ENCODE measurements at regions not wholly inside any gene's neighbourhood (a gene's known extent, or its start where the extent isn't known, plus 50 kb on each side); places are given as distances from the start of the nearest gene placed in this dataset.

DNA sequence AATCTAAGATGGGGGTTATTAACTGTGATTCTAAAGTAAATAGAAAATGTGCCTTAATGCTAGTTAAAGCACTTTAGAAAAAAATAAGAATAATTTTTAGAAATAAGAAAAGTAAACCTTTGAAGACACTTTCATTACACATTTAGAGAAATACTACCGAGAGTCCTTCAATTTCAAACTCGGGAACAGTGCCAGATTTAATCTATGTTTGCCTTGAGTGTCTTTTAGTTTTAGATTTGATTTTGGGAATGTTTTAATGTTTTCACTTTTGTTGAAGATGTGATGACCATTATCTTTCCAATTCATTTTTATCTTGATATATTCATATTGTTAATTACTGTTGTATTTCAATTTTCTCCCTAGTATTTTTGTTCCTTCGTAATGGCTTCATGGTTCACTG is 592.7 kb upstream of the MGMT start:
- 31% methylated on average over 3 of the region's 3 CpGs for WGBS (ENCODE audit: low lambda C conversion rate)
- POLR2A ChIA-PET, result no interaction called here

DNA sequence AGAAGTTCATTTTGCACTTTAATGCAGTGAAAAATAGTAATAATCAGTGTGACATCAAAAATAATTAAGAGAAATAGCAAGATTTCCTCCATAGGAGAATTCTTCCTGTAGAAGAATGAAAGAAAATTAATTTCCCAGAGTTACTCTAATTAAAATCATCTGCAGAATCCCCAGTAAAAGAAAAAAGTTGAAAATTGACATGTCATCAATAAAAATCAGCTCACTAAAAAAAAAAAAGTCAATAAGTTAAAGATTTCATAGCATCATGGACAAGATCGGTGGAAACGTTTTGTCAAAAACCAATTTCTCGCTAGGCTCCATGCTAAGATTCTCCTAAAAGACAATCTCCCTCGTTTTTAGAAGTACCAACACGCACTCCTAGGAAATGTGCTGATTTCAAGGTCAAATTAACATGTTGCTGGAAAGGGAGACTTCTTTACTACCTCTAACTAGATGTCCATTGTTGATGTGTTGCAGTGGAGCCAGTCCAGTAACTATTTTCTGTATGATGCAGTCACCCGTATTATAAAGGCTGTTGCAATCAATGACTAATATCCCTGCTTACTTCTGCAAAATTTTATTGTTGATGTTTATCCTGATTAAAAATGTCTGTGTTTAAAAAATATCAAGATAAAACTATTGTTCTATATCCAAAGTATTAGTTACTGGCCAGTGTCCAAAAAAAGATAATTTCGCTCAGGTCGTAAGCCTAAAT is 591.9 kb upstream of the MGMT start:
- Histone ChIP-seq H3K4me1 (ENCODE audit: control insufficient read depth in 1 of 2, insufficient read depth in 2 of 2, low read depth in 1 of 2, low read length in 1 of 2) (no peaks in the 10 kb centered on the region; a peak in 1 of 4 replicates), H3K27ac (ENCODE audit: low read depth in 2 of 2, low read length in 1 of 2) (no peak overlapping the region), H3K4me2 (no peak overlapping the region), H3K9ac (no peak overlapping the region), H2AFZ (ENCODE audit: low read depth) (no peak overlapping the region), H4K20me1 (ENCODE audit: insufficient read depth) (no peaks in the 10 kb centered on the region), H3K79me2 (ENCODE audit: insufficient read depth) (no peaks in the 10 kb centered on the region), H3K9me2 (no peaks in the 10 kb centered on the region), H3K4me3 (ENCODE audit: low read depth in 2 of 2, low read length in 1 of 2) (no peak overlapping the region), H3F3A (replicated peaks; ENCODE audit: insufficient read depth) (no peaks in the 10 kb centered on the region), H3K27me3 (ENCODE audit: insufficient read depth) (no peaks in the 10 kb centered on the region), H3K36me3 (replicated peaks in 1 of 2; ENCODE audit: control insufficient read depth in 1 of 2, insufficient read depth in 2 of 2, low read length in 1 of 2) (no peaks in the 10 kb centered on the region), H3K9me3 (no peaks in the 10 kb centered on the region; the same call in 1 of the 2 replicates)
- ChIA-PET CTCF (no interaction called here), POLR2A (no interaction called here)
- WGBS (ENCODE audit: low lambda C conversion rate), result 44% methylated on average over 8 of the region's 8 CpGs
- DNase-seq, result no peak
- TF ChIP-seq FOXJ3 (CRISPR knock-in tag; IDR thresholded peaks at IDR 0.05), result no peak
- TF ChIP-seq, protein P1, sequence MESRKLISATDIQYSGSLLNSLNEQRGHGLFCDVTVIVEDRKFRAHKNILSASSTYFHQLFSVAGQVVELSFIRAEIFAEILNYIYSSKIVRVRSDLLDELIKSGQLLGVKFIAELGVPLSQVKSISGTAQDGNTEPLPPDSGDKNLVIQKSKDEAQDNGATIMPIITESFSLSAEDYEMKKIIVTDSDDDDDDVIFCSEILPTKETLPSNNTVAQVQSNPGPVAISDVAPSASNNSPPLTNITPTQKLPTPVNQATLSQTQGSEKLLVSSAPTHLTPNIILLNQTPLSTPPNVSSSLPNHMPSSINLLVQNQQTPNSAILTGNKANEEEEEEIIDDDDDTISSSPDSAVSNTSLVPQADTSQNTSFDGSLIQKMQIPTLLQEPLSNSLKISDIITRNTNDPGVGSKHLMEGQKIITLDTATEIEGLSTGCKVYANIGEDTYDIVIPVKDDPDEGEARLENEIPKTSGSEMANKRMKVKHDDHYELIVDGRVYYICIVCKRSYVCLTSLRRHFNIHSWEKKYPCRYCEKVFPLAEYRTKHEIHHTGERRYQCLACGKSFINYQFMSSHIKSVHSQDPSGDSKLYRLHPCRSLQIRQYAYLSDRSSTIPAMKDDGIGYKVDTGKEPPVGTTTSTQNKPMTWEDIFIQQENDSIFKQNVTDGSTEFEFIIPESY (IDR thresholded peaks at IDR 0.05; ENCODE audit: borderline replicate concordance, low read depth), result no peak
- TF ChIP-seq, protein P2, sequence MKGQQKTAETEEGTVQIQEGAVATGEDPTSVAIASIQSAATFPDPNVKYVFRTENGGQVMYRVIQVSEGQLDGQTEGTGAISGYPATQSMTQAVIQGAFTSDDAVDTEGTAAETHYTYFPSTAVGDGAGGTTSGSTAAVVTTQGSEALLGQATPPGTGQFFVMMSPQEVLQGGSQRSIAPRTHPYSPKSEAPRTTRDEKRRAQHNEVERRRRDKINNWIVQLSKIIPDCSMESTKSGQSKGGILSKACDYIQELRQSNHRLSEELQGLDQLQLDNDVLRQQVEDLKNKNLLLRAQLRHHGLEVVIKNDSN (IDR thresholded peaks at IDR 0.05; ENCODE audit: borderline replicate concordance, low read depth), result no peak
- no peak for TF ChIP-seq MEF2A (IDR thresholded peaks at IDR 0.05; ENCODE audit: borderline replicate concordance, low read depth)
- TF ChIP-seq, protein P3, sequence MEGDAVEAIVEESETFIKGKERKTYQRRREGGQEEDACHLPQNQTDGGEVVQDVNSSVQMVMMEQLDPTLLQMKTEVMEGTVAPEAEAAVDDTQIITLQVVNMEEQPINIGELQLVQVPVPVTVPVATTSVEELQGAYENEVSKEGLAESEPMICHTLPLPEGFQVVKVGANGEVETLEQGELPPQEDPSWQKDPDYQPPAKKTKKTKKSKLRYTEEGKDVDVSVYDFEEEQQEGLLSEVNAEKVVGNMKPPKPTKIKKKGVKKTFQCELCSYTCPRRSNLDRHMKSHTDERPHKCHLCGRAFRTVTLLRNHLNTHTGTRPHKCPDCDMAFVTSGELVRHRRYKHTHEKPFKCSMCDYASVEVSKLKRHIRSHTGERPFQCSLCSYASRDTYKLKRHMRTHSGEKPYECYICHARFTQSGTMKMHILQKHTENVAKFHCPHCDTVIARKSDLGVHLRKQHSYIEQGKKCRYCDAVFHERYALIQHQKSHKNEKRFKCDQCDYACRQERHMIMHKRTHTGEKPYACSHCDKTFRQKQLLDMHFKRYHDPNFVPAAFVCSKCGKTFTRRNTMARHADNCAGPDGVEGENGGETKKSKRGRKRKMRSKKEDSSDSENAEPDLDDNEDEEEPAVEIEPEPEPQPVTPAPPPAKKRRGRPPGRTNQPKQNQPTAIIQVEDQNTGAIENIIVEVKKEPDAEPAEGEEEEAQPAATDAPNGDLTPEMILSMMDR (IDR thresholded peaks at IDR 0.05), result no peak
- no peak for TF ChIP-seq FOXM1 (IDR thresholded peaks at IDR 0.05; ENCODE audit: low read depth)
- TF ChIP-seq TCF12 (IDR thresholded peaks at IDR 0.05), result no peak

More for the DNA sequence above, 592.7 kb upstream of the MGMT start:
- H3K9ac ChIP-seq, result no peak overlapping the region
- CTCF ChIA-PET, result no interaction called here
- H4K20me1 ChIP-seq (ENCODE audit: insufficient read depth), result no peaks in the 10 kb centered on the region
- no peak for TF ChIP-seq RFX5 (IDR thresholded peaks at IDR 0.05; ENCODE audit: low read length)
- TF ChIP-seq RXRA (IDR thresholded peaks at IDR 0.05; ENCODE audit: borderline replicate concordance, low read depth), result no peak
- no peak for TF ChIP-seq NRF1 (IDR thresholded peaks at IDR 0.05; ENCODE audit: low read depth, low read length)
- TF ChIP-seq NFIC (IDR thresholded peaks at IDR 0.05; ENCODE audit: borderline replicate concordance), result no peak
- TF ChIP-seq EZH2phosphoT487 (IDR thresholded peaks at IDR 0.05; ENCODE audit: borderline replicate concordance, low read depth), result no peak
- TF ChIP-seq MXI1 (IDR thresholded peaks at IDR 0.05; ENCODE audit: low read depth, low read length), result no peak
- TF ChIP-seq POLR2AphosphoS5 (IDR thresholded peaks at IDR 0.05; ENCODE audit: low read depth, low read length), result no peak
- no peak for TF ChIP-seq TAF1 (IDR thresholded peaks at IDR 0.05; ENCODE audit: borderline replicate concordance, low read depth, low read length)
- TF ChIP-seq, protein P4, sequence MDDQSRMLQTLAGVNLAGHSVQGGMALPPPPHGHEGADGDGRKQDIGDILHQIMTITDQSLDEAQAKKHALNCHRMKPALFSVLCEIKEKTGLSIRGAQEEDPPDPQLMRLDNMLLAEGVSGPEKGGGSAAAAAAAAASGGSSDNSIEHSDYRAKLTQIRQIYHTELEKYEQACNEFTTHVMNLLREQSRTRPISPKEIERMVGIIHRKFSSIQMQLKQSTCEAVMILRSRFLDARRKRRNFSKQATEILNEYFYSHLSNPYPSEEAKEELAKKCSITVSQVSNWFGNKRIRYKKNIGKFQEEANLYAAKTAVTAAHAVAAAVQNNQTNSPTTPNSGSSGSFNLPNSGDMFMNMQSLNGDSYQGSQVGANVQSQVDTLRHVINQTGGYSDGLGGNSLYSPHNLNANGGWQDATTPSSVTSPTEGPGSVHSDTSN (IDR thresholded peaks at IDR 0.05), result no peak
- TF ChIP-seq, protein P1 (IDR thresholded peaks at IDR 0.05; ENCODE audit: borderline replicate concordance, low read depth), result no peak
- H3F3A ChIP-seq (replicated peaks; ENCODE audit: insufficient read depth), result no peaks in the 10 kb centered on the region
- H3K4me1 ChIP-seq (ENCODE audit: control insufficient read depth in 1 of 2, insufficient read depth in 2 of 2, low read depth in 1 of 2, low read length in 1 of 2), result no peaks in the 10 kb centered on the region; a peak in 1 of 4 replicates
- H2AFZ ChIP-seq (ENCODE audit: low read depth), result no peak overlapping the region
- no peaks in the 10 kb centered on the region; the same call in 1 of the 2 replicates for H3K9me3 ChIP-seq
- no peak overlapping the region for H3K4me2 ChIP-seq
- H3K27ac ChIP-seq (ENCODE audit: low read depth in 2 of 2, low read length in 1 of 2), result no peak overlapping the region
- DNase-seq, result no peak
- H3K9me2 ChIP-seq, result no peaks in the 10 kb centered on the region
- H3K79me2 ChIP-seq (ENCODE audit: insufficient read depth), result no peaks in the 10 kb centered on the region
- no peak overlapping the region for H3K4me3 ChIP-seq (ENCODE audit: low read depth in 2 of 2, low read length in 1 of 2)
- H3K36me3 ChIP-seq (replicated peaks in 1 of 2; ENCODE audit: control insufficient read depth in 1 of 2, insufficient read depth in 2 of 2, low read length in 1 of 2), result no peaks in the 10 kb centered on the region
- no peaks in the 10 kb centered on the region for H3K27me3 ChIP-seq (ENCODE audit: insufficient read depth)
